K562 (cell line): ENCODE measurements at regions not wholly inside any gene's neighbourhood (a gene's known extent, or its start where the extent isn't known, plus 50 kb on each side); places are given as distances from the start of the nearest gene placed in this dataset.

ENCODE experiments used
- ATAC-seq: fragments of 200-7000 bp; cut with Tn5 transposase; 3 replicates; pipeline ENCODE4 v1.9.1; 2020; ENCODE audit warnings: moderate library complexity
- BruUV-seq: library from RNA; stranded (reverse); fragments of 400-500 nt; replicated peaks from 2 replicates; lab custom pipeline; 2021; lab: Mats Ljungman, UMichigan
- CTCF ChIA-PET: fragments of 300-600 bp; formaldehyde crosslinking; extraction: SDS; loops from one replicate; lab custom pipeline; 2021; ENCODE audit warnings: low intra/inter-chr PET ratio; lab: Yijun Ruan, JAX
- POLR2A ChIA-PET: fragments of 300-600, 350-650 bp; sonication (Branson Sonifier 250); formaldehyde crosslinking; extraction: SDS; loops from one replicate; lab custom pipeline; 2021; ENCODE audit warnings: antibody characterized with exemption, inconsistent platforms; lab: Yijun Ruan, JAX
- DNase-seq, 4 experiments: peaks; one replicate each; pipeline versions ENCODE4 v3.0.0 to v3.0.0-alpha.2; 2011 to 2018; ENCODE audit warnings: low spot score in 3 of 4, mixed read lengths in 3 of 4; ENCODE audit errors: extremely low read depth in 1 of 4
- FAIRE-seq: peaks from 2 replicates; lab custom pipeline; 2011; peaks lifted over from hg19 to GRCh38; lab: Jason Lieb, UNC
- H2AFZ ChIP-seq: 2 replicates; pipeline ENCODE4 v1.6.0; 2011; ENCODE audit warnings: low read depth, low read length, control low read depth, inconsistent platforms
- H3K27ac ChIP-seq: fragments of 200-600 bp; 3 replicates; pipeline ENCODE4 v1.8.0; 2011; ENCODE audit warnings: low read depth, mild to moderate bottlenecking, control low read depth, inconsistent platforms, low read length, moderate library complexity, mixed read lengths; ENCODE audit errors: extremely low read depth
- H3K27me3 ChIP-seq, 2 experiments: fragments of 300-600 bp in 1 of 2; 2 replicates in 1 of 2; 3 replicates in 1 of 2; pipeline versions ENCODE4 v1.6.0 to v1.8.0; 2011; ENCODE audit warnings: inconsistent platforms in 2 of 2, low read length in 2 of 2, mild to moderate bottlenecking in 1 of 2, mixed read lengths in 1 of 2, moderate library complexity in 1 of 2; ENCODE audit not compliant: control insufficient read depth in 2 of 2, insufficient read depth in 2 of 2
- H3K36me3 ChIP-seq: fragments of 300-600 bp; 3 replicates; pipeline ENCODE4 v1.8.0; 2011; ENCODE audit warnings: mild to moderate bottlenecking, low read length, inconsistent platforms; ENCODE audit not compliant: control insufficient read depth, insufficient read depth
- H3K4me1 ChIP-seq, 2 experiments: fragments of 200-600 bp in 1 of 2; replicated peaks in 1 of 2; 2 replicates in 1 of 2; 3 replicates in 1 of 2; pipeline versions ENCODE4 v1.5.1 to v1.8.0; 2011; ENCODE audit warnings: inconsistent platforms in 2 of 2, low read length in 2 of 2, mild to moderate bottlenecking in 1 of 2, mixed read lengths in 1 of 2, moderate library complexity in 1 of 2; ENCODE audit not compliant: control insufficient read depth in 2 of 2, insufficient read depth in 2 of 2
- H3K4me2 ChIP-seq: 2 replicates; pipeline ENCODE4 v1.6.1; 2011; ENCODE audit warnings: low read length, control low read depth, inconsistent platforms, mixed read lengths; ENCODE audit not compliant: insufficient read depth
- H3K4me3 ChIP-seq: fragments of 200-600 bp; sonication (generic), shearing (Covaris generic); 2 replicates; pipeline ENCODE4 v1.5.1; 2016; ENCODE audit warnings: control low read depth, inconsistent platforms
- H3K79me2 ChIP-seq: fragments of 200-600 bp; 3 replicates; pipeline ENCODE4 v1.8.0; 2011; ENCODE audit warnings: low read length, inconsistent platforms; ENCODE audit not compliant: control insufficient read depth, insufficient read depth
- H3K9ac ChIP-seq, 2 experiments: 2 replicates each; pipeline versions ENCODE4 v1.6.0 to v1.6.1; 2011; ENCODE audit warnings: low read depth in 2 of 2, low read length in 2 of 2, control low read depth in 1 of 2, inconsistent platforms in 1 of 2, mild to moderate bottlenecking in 1 of 2, mixed read lengths in 1 of 2; ENCODE audit not compliant: insufficient read depth in 1 of 2
- H3K9me1 ChIP-seq: one replicate; pipeline ENCODE4 v1.6.0; 2011; ENCODE audit warnings: inconsistent platforms, mild to moderate bottlenecking, low read length, moderate library complexity; ENCODE audit not compliant: control insufficient read depth, insufficient read depth
- H3K9me3 ChIP-seq: replicated peaks from 2 replicates; pipeline ENCODE4 v1.5.1; 2011; ENCODE audit warnings: low read depth, low read length, inconsistent platforms; ENCODE audit not compliant: control insufficient read depth, insufficient read depth
- H4K20me1 ChIP-seq: replicated peaks from 2 replicates; pipeline ENCODE4 v1.6.1; 2011; ENCODE audit warnings: low read length, inconsistent platforms, mixed read lengths; ENCODE audit not compliant: control insufficient read depth, insufficient read depth
- CBX2 ChIP-seq: fragments of 200-600 bp; sonication (generic); IDR thresholded peaks from one replicate; pipeline ENCODE4 v1.6.1; 2012; ENCODE audit warnings: mild to moderate bottlenecking, low read length, inconsistent platforms; ENCODE audit not compliant: insufficient read depth, poor library complexity, severe bottlenecking
- CCAR2 ChIP-seq: fragments of 200-400 bp; formaldehyde crosslinking; IDR thresholded peaks from 2 replicates; pipeline ENCODE4 v1.6.1; 2017; ENCODE audit warnings: mild to moderate bottlenecking, low read depth, low read length
- ELF1 ChIP-seq: fragments of 200-800 bp; sonication (Bioruptor generic); IDR thresholded peaks from 2 replicates; pipeline ENCODE4 v1.6.1; 2016; ENCODE audit warnings: missing genetic modification characterization, missing compliant biosample characterization
- FUS ChIP-seq: fragments of 200-400 bp; formaldehyde crosslinking; optimal IDR thresholded peaks from 2 replicates; pipeline ENCODE3; 2017; ENCODE audit warnings: low read depth, low read length
- GATA2 ChIP-seq: sonication (generic); formaldehyde crosslinking; IDR thresholded peaks from 2 replicates; pipeline ENCODE4 v1.4.0; 2020; ENCODE audit warnings: mild to moderate bottlenecking, missing genetic modification reagents
- HOXB6 ChIP-seq: fragments of 250-450 bp; sonication (Bioruptor Pico); IDR thresholded peaks from 2 replicates; pipeline ENCODE4 v1.5.1; 2022; ENCODE audit warnings: mild to moderate bottlenecking, borderline replicate concordance
- ILF3 ChIP-seq: fragments of 450-650 bp; IDR thresholded peaks from 2 replicates; pipeline ENCODE4 v1.6.1; 2018; ENCODE audit warnings: antibody characterized with exemption, mild to moderate bottlenecking, moderate library complexity, borderline replicate concordance
- KDM5B ChIP-seq: fragments of 200-600 bp; sonication (generic); IDR thresholded peaks from 2 replicates; pipeline ENCODE4 v1.6.1; 2012; ENCODE audit warnings: low read depth, mild to moderate bottlenecking, moderate library complexity, low read length, control low read depth, inconsistent platforms; ENCODE audit not compliant: insufficient replicate concordance
- NCOA1 ChIP-seq: fragments of 450-650 bp; IDR thresholded peaks from 2 replicates; pipeline ENCODE4 v1.6.1; 2016; ENCODE audit warnings: low read depth
- PHB2 ChIP-seq: fragments of 450-650 bp; IDR thresholded peaks from 2 replicates; pipeline ENCODE4 v1.6.1; 2017; ENCODE audit warnings: low read depth
- PTBP1 ChIP-seq: fragments of 200-400 bp; formaldehyde crosslinking; IDR thresholded peaks from 2 replicates; pipeline ENCODE4 v1.6.1; 2017; ENCODE audit warnings: low read depth, low read length
- SMAD2 ChIP-seq: fragments of 150-350 bp; IDR thresholded peaks from 2 replicates; pipeline ENCODE4 v1.6.1; 2014; ENCODE audit warnings: low read depth, mild to moderate bottlenecking, low read length
- SP2 ChIP-seq: IDR thresholded peaks from 2 replicates; pipeline ENCODE4 v1.6.1; 2011; ENCODE audit warnings: mild to moderate bottlenecking, low read depth, low read length, moderate library complexity; ENCODE audit not compliant: poor library complexity, severe bottlenecking; ENCODE audit errors: extremely low read depth
- ZNF175 ChIP-seq: fragments of 200-800 bp; sonication (Bioruptor generic); IDR thresholded peaks from 2 replicates; pipeline ENCODE4 v1.6.1; 2016; ENCODE audit warnings: low read depth, mild to moderate bottlenecking, missing genetic modification characterization, missing compliant biosample characterization
- ZNF212 ChIP-seq: fragments of 450-650 bp; formaldehyde crosslinking; IDR thresholded peaks from 2 replicates; pipeline ENCODE4 v1.4.0; 2020; ENCODE audit warnings: mild to moderate bottlenecking
- ZNF668 ChIP-seq: fragments of 250-450 bp; sonication (Bioruptor Pico); IDR thresholded peaks from 2 replicates; pipeline ENCODE4 v1.8.0; 2022; ENCODE audit warnings: mild to moderate bottlenecking, inconsistent platforms
- WGBS: fragments of 100-300 bp; shearing (Covaris generic); methylation state at CpG from one replicate; pipeline ENCODE4 v1.1.6; 2016; ENCODE audit warnings: low coverage, mixed read lengths; ENCODE audit not compliant: insufficient coverage; ENCODE audit errors: missing lambda C conversion rate; 5-methylcytosine and 5-hydroxymethylcytosine counted together
- in situ Hi-C: fragments of 300-500 bp; cut with MboI; formaldehyde crosslinking; loops from 4 replicates; pipeline ENCODE4 v1.15.0; 2018; ENCODE audit warnings: inconsistent platforms, mixed read lengths
- intact Hi-C: fragments of 100-400 bp; cut with micrococcal nuclease; formaldehyde crosslinking; loops from 2 replicates; pipeline ENCODE4 v1.14.2; 2022
- TF ChIP-seq, protein P1 (sequence below): sonication (generic); formaldehyde crosslinking; IDR thresholded peaks from 2 replicates; pipeline ENCODE4 v1.5.0; 2020; ENCODE audit warnings: missing genetic modification reagents
- TF ChIP-seq, protein P2 (sequence below): fragments of 250-450 bp; sonication (Bioruptor Pico); IDR thresholded peaks from 2 replicates; pipeline ENCODE4 v1.8.0; 2022; ENCODE audit warnings: inconsistent platforms, mild to moderate bottlenecking, moderate library complexity, borderline replicate concordance
- TF ChIP-seq, protein P3 (sequence below): fragments of 450-650 bp; IDR thresholded peaks from 2 replicates; pipeline ENCODE4 v1.6.1; 2016; ENCODE audit warnings: antibody characterized with exemption

DNA sequence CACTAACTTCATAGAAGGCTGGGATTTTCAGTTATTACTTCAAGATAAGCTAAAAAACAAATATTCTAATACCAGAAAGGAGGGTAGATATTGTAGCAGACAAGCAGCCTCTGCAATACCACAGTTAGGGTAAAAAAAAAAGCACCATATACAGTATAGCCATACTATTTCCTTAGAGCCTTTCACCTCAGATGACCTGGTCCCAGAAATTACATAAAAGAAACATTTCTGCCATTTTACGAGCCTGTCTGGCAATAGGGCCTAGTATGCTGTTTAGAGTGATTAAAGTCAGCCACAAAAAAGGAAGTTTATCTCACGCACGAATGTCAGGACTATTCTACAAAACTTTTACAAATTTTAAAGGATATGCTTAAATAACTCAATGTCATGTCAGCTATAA, 1016.6 kb downstream of the PLOD2 start (continued):
- TF ChIP-seq KDM5B (no peak), ILF3 (no peak), ZNF175 (CRISPR knock-in tag) (no peak), ZNF668 (CRISPR knock-in tag) (no peak), SP2 (no peak)
- TF ChIP-seq, protein P1, sequence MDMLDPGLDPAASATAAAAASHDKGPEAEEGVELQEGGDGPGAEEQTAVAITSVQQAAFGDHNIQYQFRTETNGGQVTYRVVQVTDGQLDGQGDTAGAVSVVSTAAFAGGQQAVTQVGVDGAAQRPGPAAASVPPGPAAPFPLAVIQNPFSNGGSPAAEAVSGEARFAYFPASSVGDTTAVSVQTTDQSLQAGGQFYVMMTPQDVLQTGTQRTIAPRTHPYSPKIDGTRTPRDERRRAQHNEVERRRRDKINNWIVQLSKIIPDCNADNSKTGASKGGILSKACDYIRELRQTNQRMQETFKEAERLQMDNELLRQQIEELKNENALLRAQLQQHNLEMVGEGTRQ (CRISPR knock-in tag): no peak

DNA sequence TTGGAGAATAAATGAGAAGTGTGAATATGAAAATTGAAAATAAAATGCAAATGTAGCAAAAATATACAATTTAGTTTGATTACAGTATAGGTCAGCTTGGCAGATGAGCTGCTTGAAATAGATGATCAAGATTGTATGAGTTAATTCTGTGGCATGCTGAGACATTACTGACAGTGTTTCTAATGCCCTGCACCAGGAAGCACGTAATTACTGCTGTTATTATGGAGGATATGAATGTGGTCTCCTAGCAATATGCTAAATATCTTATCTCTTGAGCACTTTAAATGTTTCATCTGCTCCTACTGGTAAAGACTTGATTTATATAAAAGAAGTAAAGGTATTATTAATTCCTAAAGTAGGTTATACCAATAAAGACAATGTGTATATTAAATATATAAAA, 1015.5 kb downstream of the PLOD2 start:
- H4K20me1 ChIP-seq: no peaks in the 10 kb centered on the region
- H3K4me3 ChIP-seq: no peak overlapping the region
- BruUV-seq: no TSS peak
- H3K27ac ChIP-seq: no peak overlapping the region
- H3K4me2 ChIP-seq: no peak overlapping the region
- intact Hi-C loops: no loop called here
- no peaks in the 10 kb centered on the region for H3K9me1 ChIP-seq
- no peak for ATAC-seq
- H3K4me1 ChIP-seq: no peaks in the 10 kb centered on the region
- no peak overlapping the region for H3K9ac ChIP-seq
- POLR2A ChIA-PET: no interaction called here
- no peaks in the 10 kb centered on the region for H3K27me3 ChIP-seq
- H3K36me3 ChIP-seq: no peaks in the 10 kb centered on the region
- H2AFZ ChIP-seq: no peak overlapping the region
- H3K9me3 ChIP-seq: no peaks in the 10 kb centered on the region
- FAIRE-seq: no peak
- H3K79me2 ChIP-seq: no peaks in the 10 kb centered on the region
- in situ Hi-C loops: no loop called here
- DNase-seq: no peak
- CTCF ChIA-PET: no interaction called here
- WGBS: 0% methylated on average over 1 of the region's 1 CpG
- TF ChIP-seq, protein P2, sequence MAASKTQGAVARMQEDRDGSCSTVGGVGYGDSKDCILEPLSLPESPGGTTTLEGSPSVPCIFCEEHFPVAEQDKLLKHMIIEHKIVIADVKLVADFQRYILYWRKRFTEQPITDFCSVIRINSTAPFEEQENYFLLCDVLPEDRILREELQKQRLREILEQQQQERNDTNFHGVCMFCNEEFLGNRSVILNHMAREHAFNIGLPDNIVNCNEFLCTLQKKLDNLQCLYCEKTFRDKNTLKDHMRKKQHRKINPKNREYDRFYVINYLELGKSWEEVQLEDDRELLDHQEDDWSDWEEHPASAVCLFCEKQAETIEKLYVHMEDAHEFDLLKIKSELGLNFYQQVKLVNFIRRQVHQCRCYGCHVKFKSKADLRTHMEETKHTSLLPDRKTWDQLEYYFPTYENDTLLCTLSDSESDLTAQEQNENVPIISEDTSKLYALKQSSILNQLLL (CRISPR knock-in tag): no peak
- TF ChIP-seq SMAD2 (no peak), CCAR2 (no peak), GATA2 (CRISPR knock-in tag) (no peak), NCOA1 (no peak), ZNF212 (CRISPR knock-in tag) (no peak), PHB2 (no peak), CBX2 (no peak), FUS (no peak), HOXB6 (CRISPR knock-in tag) (no peak), PTBP1 (no peak), ELF1 (tag) (no peak)
- TF ChIP-seq, protein P1 (CRISPR knock-in tag): no peak
- TF ChIP-seq, protein P3, sequence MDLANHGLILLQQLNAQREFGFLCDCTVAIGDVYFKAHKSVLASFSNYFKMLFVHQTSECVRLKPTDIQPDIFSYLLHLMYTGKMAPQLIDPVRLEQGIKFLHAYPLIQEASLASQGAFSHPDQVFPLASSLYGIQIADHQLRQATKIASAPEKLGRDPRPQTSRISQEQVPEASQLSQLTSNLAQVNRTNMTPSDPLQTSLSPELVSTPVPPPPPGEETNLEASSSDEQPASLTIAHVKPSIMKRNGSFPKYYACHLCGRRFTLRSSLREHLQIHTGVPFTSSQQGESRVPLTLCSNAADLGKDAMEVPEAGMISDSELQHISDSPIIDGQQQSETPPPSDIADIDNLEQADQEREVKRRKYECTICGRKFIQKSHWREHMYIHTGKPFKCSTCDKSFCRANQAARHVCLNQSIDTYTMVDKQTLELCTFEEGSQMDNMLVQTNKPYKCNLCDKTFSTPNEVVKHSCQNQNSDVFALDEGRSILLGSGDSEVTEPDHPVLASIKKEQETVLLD: no peak
